Gastroesophageal sphincter (tissue), 4 donors: ENCODE measurements at regions not wholly inside any gene's neighbourhood (a gene's known extent, or its start where the extent isn't known, plus 50 kb on each side); places are given as distances from the start of the nearest gene placed in this dataset.

Experiments used
- ATAC-seq: fragments of 150-250 bp; one replicate; pipeline ENCODE4 v1.9.1; 2016; ENCODE audit warnings: mild to moderate bottlenecking, moderate library complexity
- H3K27ac ChIP-seq, 4 donors: fragments of 200-600 bp; sonication (generic) in 3 of 4; 1 replicate in 3 of 4; 2 replicates in 1 of 4; pipeline ENCODE4 v1.5.1; 2016 to 2019
- H3K27me3 ChIP-seq: fragments of 200-600 bp; sonication (generic); one replicate; pipeline ENCODE4 v1.5.1; 2019
- H3K36me3 ChIP-seq, 2 donors: fragments of 200-600 bp; sonication (generic); one replicate each; pipeline ENCODE4 v1.5.1; 2019; ENCODE audit warnings: control low read depth in 1 of 2
- H3K4me1 ChIP-seq, 3 donors: fragments of 200-600 bp; sonication (generic); 1 replicate in 2 of 3; 2 replicates in 1 of 3; pipeline ENCODE4 v1.5.1; 2016 to 2019; ENCODE audit warnings: control low read depth in 2 of 3
- H3K4me3 ChIP-seq, 2 donors: fragments of 200-600 bp; sonication (generic); one replicate each; pipeline ENCODE4 v1.5.1; 2019; ENCODE audit warnings: mild to moderate bottlenecking in 1 of 2, moderate library complexity in 1 of 2
- H3K9me3 ChIP-seq, 3 donors: fragments of 200-600 bp; sonication (generic); one replicate each; pipeline ENCODE4 v1.5.1; 2017 to 2019; ENCODE audit warnings: control low read depth in 2 of 3
- CTCF ChIP-seq, 4 experiments: fragments of 200-600 bp in 2 of 4; fragments of 450-650 bp in 2 of 4; sonication (generic) in 1 of 4; IDR thresholded peaks; one replicate each; pipeline ENCODE4 v1.5.1; 2017 to 2019; ENCODE audit warnings: antibody characterized with exemption in 4 of 4, mild to moderate bottlenecking in 2 of 4, moderate library complexity in 2 of 4
- EP300 ChIP-seq: sonication (generic); formaldehyde crosslinking; IDR thresholded peaks from one replicate; pipeline ENCODE4 v1.6.1; 2017; ENCODE audit warnings: antibody characterized with exemption, mild to moderate bottlenecking
- POLR2A ChIP-seq, 2 donors: fragments of 450-650 bp; IDR thresholded peaks; one replicate each; pipeline ENCODE4 v1.6.1; 2017; ENCODE audit warnings: antibody characterized with exemption in 2 of 2, mild to moderate bottlenecking in 2 of 2, moderate library complexity in 1 of 2
- POLR2AphosphoS5 ChIP-seq: sonication (generic); formaldehyde crosslinking; IDR thresholded peaks from one replicate; pipeline ENCODE4 v1.6.1; 2017; ENCODE audit warnings: antibody characterized with exemption
- WGBS, 2 donors: methylation state at CpG; one replicate each; pipeline ENCODE4 v1.1.5; 2018; ENCODE audit warnings: low coverage in 1 of 2; 5-methylcytosine and 5-hydroxymethylcytosine counted together

GRCh38 chr1:112268408-112268807 lies 127.6 kb upstream of the CTTNBP2NL start:
- H3K27ac ChIP-seq: peak overlapping the region in 3 of 4 donors; percentile 2 to 59 (median 46)
- H3K36me3 ChIP-seq: no peaks in the 10 kb centered on the region
- no peaks in the 10 kb centered on the region for H3K27me3 ChIP-seq
- TF ChIP-seq CTCF (IDR thresholded peaks at IDR 0.05): no peak
- TF ChIP-seq EP300: no peak
- no peak for TF ChIP-seq POLR2AphosphoS5
- TF ChIP-seq POLR2A (IDR thresholded peaks at IDR 0.05): no peak
- no peak for ATAC-seq
- H3K9me3 ChIP-seq: no peaks in the 10 kb centered on the region
- peaks cover 0 to 76% (median 13%) of the 10 kb centered on the region in 3 donors for H3K4me1 ChIP-seq
- 77 to 92% methylated on average over 2 of the region's 3 CpGs for WGBS, 2 donors
- no peak overlapping the region for H3K4me3 ChIP-seq

- no peak for ATAC-seq
- Histone ChIP-seq H3K9me3 (no peaks in the 10 kb centered on the region), H3K27ac (peak overlapping the region in 1 of 4 donors; percentile 63), H3K4me3 (no peak overlapping the region), H3K4me1 (peaks cover 0 to 51% (median 0%) of the 10 kb centered on the region in 3 donors), H3K27me3 (no peaks in the 10 kb centered on the region), H3K36me3 (no peaks in the 10 kb centered on the region)
- WGBS, 2 donors: 91 to 93% methylated on average over 3 of the region's 3 CpGs
- TF ChIP-seq CTCF (IDR thresholded peaks at IDR 0.05) (no peak), EP300 (no peak), POLR2A (IDR thresholded peaks at IDR 0.05) (no peak), POLR2AphosphoS5 (no peak)
These were observed 124.7 kb upstream of the CTTNBP2NL start for GRCh38 chr1:112271270-112271669.

GRCh38 chr1:112272101-112272772 lies 123.8 kb upstream of the CTTNBP2NL start:
- Histone ChIP-seq H3K36me3 (no peaks in the 10 kb centered on the region), H3K9me3 (no peaks in the 10 kb centered on the region), H3K4me3 (no peak overlapping the region), H3K27ac (peak overlapping the region in 2 of 4 donors; percentile 51 to 63), H3K27me3 (no peaks in the 10 kb centered on the region), H3K4me1 (peaks cover 0 to 41% (median 0%) of the 10 kb centered on the region in 3 donors)
- ATAC-seq: peak; percentile 39
- TF ChIP-seq POLR2A (IDR thresholded peaks at IDR 0.05) (no peak), POLR2AphosphoS5 (no peak), EP300 (no peak), CTCF (IDR thresholded peaks at IDR 0.05) (no peak)
- 0 to 34% methylated on average over 2 to 6 of the region's 6 CpGs for WGBS, 2 donors

- ATAC-seq: no peak
- WGBS, 2 donors: 75 to 78% methylated on average over 2 of the region's 2 CpGs
- H3K4me3 ChIP-seq: no peak overlapping the region
- H3K4me1 ChIP-seq: no peaks in the 10 kb centered on the region
- no peaks in the 10 kb centered on the region for H3K9me3 ChIP-seq
- no peak overlapping the region for H3K27ac ChIP-seq
- H3K27me3 ChIP-seq: peaks cover 4% of the 10 kb centered on the region
- no peaks in the 10 kb centered on the region for H3K36me3 ChIP-seq
- TF ChIP-seq EP300 (no peak), POLR2A (IDR thresholded peaks at IDR 0.05) (no peak), CTCF (IDR thresholded peaks at IDR 0.05) (no peak)
These were observed 111.2 kb upstream of the CTTNBP2NL start for GRCh38 chr1:112284796-112285195.

GRCh38 chr1:112285316-112285715 lies 110.7 kb upstream of the CTTNBP2NL start:
- no peak for TF ChIP-seq POLR2AphosphoS5
- no peak for TF ChIP-seq POLR2A (IDR thresholded peaks at IDR 0.05)
- no peak for TF ChIP-seq EP300
- TF ChIP-seq CTCF (IDR thresholded peaks at IDR 0.05): no peak
- Histone ChIP-seq H3K4me3 (no peak overlapping the region), H3K4me1 (no peaks in the 10 kb centered on the region), H3K27me3 (peaks cover 4% of the 10 kb centered on the region), H3K36me3 (no peaks in the 10 kb centered on the region), H3K9me3 (no peaks in the 10 kb centered on the region), H3K27ac (no peak overlapping the region)
- WGBS, 2 donors: 61 to 80% methylated on average over 4 of the region's 4 CpGs
- no peak for ATAC-seq
